UCSD-AML1 (cell line): ENCODE measurements at regions not wholly inside any gene's neighbourhood (a gene's known extent, or its start where the extent isn't known, plus 50 kb on each side); places are given as distances from the start of the nearest gene placed in this dataset.

ENCODE experiments used
- DNase-seq: peaks from one replicate; lab custom pipeline; 2025; ENCODE audit not compliant: unreplicated experiment; lab: John Stamatoyannopoulos, UW

DNA sequence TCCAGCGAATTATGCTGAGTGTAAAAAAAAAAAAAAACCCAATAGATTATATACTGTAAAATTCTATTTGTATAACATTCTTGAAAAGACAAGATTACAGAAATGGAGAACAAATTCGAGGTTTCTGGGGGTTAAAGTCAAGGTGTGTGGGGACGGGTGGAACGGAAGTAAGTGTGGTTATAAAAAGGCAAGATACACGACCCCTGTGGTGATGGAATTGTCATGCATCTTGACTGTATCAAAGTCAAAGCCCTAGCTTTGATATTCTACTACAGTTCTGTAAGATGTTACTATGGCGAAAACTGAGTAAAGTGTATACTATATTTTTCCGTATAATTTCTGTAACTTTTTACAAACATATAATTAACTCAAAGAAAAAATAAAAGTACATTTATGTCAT is 718.2 kb upstream of the PCDH15 start:
- no peak for DNase-seq

DNA sequence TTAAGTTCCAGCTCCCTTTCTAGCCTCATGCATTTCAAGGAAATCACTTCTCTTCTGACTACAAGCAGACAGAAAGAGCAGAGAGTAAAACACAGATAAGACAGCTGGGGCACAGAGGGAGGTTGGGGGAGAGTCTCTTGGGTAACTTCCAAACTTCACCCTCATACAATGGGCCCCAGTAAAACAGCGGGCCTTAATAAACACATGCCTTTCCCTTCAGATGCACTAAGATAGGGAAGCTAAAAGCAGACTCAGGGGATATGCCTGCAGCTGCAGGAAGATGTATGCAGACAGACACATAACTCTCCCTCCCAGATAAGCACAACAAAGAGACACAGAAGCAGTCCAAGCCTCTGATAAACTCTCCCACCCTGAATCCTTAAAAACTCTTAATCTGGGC is 717.4 kb upstream of the PCDH15 start:
- DNase-seq: peak; percentile 0

DNA sequence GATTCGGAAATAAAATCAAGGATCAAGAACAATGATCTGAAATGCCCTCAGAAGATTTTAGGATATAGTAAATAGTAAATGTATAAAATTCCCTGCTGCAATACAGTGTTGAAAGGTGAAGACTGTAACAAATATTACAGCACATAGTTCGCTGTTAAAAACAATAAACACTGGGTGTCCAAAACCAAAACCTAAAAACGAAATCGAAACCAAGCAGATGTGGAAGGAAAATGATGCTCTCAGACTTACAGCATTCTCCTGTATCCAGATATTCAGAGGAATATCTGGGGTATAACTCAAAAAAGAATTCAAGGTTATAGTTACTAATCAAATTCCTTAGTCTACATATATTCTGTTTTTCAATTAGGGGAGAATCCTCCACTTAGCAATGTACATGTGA is 708.1 kb upstream of the PCDH15 start:
- no peak for DNase-seq

DNA sequence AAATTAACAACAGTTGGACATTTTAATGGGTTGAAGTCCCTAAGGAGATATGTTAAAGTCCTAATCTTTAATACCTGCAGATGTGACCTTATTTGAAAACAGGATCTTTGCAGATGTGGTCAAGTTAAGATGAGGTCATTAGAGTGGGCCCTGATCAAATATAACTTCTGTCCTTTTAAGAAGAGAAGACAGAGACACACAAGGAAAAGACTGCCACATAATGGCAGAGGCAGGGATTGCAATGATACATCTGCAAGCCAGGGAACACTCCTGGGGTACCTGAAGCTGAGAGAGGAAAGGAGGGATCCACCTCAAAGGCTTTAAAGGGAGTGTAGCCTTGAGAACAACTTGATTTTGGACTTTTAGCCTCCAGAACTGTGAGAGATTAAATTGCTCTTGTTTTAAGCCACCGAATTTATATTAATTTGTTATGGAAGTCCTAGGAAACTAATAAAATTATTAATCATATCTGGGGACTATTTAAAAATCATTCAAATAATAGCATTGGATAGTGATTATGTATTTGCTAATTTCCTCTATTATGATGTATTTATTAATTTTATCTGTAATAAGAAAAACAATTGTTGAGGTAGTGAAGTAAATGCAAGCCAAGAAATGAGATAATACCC is 700.0 kb upstream of the PCDH15 start:
- no peak for DNase-seq

DNA sequence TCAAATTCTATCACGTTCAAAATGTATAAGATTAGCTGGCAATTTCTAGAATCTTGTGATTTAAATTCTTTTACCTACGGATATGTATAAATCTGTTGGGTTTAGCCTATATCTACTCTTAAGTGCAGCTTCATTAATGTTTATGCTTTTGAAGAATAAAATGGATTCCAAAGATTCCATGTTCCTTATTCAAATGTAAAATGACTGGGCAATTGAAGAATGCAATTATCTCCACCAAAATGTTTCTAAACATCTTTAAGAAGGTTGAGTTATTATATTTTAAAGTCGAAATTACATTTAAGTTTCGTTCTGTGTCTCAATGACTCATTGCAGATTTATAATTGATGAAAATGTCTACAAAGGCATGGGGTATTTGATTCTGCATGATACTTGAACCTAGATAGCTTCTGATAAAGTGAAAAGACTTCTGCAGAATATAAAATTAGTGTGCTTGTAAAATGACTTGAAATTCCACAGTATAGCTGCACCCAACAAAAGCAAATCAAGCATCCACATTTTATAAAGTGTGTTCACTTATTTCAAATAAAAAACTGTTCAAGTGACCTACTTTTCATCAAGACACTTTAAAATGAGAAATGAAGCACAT is 697.0 kb upstream of the PCDH15 start:
- no peak for DNase-seq

DNA sequence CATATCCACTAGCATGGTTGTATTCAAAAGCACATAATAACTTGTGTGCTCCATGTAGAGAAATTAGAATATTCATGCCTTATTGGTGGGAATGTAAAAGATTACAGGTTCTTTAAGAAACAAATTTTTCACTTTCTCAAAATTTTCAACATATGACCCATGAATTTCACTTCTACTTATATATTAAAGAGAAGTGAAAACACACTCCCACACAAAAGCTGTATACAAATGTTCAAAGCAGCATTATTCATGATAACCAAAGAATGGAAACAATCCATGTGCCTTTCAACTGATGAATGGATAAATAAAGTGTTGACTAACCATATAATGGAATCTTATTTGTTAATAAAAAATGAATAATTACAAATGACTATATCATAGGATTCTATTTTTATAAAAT is 694.5 kb upstream of the PCDH15 start:
- no peak for DNase-seq

DNA sequence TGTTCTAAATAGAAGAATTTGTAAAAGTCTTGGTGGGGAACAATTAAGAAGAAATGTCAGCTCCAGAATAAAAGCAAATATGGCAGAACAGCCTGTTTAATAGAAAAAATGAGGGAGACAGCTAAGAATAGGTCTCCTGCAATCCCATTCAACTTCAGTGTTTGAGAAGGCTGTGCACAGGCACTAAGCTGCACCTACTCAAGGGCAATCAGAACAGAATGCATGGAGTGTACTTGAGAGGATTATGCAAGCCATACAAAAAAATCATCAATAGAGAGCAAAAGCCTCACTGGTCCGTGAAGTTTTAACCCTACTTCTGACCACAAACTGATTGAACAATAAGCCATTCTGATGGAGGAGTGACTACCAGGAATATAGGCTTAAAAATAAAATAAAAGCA is 690.7 kb upstream of the PCDH15 start:
- no peak for DNase-seq

DNA sequence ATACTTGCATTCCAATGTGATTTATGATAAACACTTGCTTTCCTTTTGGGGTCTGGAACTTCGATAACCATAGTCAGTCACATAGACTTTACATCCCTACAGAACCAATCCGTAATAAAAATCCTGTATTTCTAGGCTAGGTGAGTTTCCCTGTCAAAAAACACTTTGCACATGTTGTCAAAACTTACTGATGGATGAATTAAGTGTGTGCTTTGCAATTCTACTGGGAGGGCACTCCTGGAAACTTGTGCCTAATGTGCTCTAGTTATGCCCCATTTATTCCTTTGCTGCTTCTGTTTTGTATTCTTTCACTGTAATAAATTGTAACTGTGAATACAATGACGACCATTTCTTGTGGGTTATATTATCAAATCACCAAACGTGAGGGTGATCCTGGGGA is 684.8 kb upstream of the PCDH15 start:
- no peak for DNase-seq

DNA sequence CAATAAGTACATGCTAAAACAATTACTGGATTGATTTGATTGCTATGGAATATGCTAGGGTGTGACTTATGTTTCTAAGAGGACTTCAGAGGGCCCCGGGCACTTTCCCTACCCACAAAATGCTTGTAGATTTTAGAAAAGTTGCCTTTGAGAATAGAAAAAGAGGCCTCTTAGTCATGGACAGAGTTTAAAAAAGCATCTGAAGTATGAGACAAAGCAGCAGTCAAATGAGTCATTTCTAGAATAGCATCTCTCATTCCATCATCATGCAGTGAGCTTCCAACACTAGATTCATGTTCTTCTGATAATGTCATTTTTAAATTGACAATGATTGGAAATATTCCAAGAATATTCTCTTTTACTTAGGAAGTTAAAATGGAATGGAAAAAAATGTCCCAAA is 675.1 kb upstream of the PCDH15 start:
- DNase-seq: no peak

DNA sequence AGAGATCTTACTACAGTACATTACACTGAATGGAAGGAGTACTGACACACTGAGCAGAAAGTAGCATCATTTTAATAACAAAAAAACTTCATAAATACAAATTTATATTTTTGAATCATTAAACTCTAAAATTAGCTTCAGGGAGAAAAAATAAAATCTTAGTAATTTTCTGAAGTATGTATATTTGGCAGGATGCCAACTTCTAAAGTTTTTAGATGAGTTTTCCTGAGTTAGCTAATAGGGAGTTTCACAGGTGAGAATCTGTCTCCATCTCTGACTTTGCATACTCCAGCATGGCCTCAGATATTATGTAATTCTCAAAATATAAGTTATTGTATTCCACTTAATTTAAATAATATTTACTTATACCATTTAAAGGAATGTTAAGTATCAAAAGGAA is 673.2 kb upstream of the PCDH15 start:
- DNase-seq: no peak

DNA sequence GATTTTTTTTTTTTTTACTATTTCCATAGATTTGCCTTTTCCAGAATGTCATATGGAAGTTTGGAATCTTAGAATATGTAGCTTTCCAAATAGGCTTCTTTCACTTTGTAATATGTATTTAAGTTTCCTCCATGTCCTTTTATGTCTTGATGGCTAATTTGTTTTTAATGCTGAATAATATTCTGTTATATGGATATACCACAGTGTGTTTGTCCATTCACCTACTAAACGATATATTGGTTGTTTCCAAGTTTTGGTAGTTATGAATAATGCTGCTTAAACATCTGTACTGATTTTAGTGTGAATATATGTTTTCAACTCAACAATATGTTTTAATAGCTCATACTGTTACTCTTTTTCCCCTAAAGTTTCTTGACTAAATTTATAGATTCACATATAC is 669.8 kb upstream of the PCDH15 start:
- no peak for DNase-seq

DNA sequence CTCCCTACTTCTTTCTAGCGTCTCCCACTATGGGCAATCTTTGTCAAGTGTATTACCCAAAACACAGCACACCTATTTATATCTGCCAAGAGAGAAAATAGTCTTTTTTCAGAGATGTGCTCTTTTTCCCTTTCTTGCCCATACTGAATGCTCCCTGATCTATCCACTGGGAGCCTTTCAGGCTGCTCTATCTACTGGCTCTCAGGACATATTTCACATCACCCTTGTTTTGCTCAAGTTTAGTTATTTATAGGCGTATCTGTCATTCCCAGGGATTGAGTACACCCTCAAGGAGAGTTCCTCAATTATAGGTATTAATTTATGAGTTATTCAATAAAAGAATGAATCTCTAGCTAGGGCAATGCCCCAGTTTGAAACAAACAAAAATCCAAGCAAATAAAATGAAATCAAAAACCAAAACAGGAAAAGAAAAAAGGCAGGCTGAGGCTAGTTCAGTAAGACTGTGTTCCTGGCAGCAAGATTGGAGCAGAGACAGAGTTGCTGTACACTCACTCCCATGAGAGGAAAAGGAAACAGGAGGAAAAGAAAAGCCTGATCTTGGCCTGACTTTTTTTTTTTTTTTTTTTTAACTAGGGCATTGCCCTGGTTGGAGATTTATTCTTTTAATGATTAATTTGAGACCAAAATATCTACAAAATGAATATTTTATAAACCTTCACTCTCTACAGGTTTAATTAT is 665.9 kb upstream of the PCDH15 start:
- DNase-seq: no peak

DNA sequence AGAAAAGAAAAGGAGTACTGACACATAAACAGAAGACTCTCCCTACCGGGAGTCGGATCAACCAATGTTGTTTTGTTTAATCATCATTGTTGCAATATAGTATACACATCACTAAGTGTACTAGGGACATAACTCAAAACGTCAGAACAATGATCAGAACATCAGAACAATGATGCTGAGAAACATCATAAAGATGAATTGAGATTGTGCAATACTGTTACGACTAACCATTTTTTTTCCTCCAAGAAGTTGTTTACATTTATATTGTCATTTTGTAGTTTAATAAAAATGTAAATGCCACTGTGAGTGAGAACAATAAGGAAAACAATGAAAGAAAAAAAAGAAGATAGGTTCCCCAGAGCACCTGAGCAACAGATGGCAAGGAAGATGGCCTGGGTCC is 663.1 kb upstream of the PCDH15 start:
- DNase-seq: no peak

DNA sequence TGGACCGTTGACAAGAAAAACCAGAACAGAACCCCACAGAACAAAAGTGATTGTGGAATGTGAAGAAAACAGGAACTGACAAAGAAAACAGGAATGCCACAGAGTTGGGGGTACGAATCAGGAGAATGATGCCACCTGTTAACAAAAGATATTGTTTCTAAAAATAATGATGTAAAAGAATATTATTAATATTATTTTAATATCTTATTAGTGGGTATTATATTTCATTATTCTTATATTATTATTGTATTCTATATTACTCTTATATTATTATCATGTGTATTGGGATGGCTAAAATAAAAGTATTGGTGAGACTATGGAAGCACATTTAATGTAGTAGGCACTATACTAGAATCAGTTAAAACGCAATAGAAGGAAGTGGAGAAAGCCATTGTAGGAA is 659.0 kb upstream of the PCDH15 start:
- no peak for DNase-seq

DNA sequence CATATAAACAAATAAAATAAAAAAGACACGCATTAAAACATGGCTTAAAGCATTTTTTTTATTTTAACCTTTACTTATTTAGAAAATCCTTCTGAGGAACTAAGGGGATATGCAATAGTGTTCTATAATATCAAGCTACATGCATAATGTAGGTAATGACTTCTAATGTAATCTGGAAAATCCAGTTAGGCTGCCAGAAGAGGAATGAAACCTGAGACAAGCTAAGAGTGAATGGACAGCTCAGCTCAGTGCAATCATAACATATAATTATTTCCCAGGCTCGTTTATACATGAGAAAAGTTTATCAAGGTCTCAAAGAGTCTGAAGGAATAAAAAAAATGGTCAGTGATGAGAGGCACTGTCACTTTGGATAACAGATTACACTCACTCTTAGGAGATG is 649.0 kb upstream of the PCDH15 start:
- no peak for DNase-seq

DNA sequence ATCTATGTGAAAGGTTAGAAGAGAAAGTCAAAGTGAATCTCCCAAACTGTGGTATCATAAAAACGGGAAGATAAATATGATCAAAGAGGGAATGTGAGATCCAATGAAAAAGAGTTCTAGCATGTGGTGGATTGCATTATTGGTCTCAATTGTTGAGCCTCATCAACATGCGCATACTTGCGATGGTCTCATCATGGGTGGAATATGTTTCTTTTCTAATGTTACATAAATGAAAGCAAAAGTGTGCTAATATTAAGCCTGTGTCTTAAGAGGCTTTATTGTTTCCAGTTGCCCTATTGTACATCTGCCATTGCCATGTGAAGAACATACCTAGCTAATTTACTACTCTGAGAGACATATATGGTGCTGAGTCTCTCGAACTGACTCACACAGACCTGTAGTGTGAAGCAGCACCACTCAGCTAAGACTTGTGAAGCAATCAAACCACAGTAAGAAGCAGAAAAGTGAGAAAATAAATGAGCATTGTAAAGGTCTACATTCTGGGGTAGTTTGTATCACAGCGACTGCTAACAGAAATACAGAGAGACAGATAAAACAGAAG is 645.5 kb upstream of the PCDH15 start:
- no peak for DNase-seq

DNA sequence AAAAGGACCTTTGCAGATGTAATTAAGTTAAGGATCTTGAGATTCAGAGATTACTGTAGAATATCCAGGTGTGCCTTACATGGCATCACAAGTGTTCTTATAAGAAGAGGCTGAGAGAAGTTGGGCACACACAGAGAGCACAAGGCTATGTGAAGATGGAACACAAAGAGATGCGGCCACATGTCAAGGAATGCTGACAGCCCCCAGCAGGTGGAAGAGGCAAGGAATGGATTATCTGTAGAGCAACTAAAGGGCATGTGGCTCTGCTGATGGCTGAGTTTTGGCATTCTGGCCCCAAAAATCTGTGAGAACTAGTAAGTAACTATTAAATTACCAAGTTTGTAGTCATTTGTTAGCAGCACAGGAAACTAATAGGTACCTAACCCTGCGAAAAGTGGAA is 640.7 kb upstream of the PCDH15 start:
- no peak for DNase-seq

DNA sequence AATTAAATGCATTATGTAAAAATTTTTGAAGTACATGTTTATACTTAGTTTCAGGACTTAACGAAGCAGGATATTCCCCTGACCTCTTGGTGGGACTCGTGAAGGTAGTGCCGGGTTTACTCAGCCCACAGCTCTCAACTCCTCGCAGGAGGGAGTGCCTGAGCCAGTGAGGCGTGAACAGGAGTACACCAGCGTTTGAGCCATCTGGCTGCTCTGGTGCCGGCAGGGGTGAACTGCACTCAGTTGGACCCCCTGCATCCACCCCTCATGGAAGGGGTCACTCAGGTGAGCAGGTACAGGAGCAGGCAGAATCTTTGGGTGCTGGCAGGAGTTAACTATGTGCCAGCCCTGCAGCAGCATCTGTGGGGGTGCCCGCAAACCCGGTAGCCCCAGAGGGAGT is 625.1 kb upstream of the PCDH15 start:
- peak; percentile 2 for DNase-seq

DNA sequence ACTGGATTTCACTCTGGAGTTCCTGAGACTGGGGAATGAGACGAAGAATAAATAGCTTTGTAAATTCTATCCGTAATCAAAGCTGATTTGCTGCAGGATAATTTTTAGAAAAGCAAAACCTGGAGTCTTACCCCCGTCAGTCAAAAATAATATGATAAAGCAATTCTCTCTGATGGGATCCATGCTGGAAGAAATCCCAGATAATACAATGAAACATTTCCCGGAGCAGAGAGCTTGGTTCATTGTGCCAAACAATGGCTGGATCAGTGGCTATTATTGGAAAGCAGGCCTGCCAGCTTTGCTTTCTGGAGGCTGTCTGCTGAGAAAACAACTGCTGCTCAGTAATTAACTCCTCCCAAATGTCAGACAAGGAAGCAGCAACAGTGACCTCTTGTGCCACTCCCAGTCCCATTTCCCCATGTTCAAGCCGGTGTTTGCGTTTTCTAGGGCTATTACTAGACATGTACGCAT is 609.4 kb upstream of the PCDH15 start:
- DNase-seq: peak; percentile 1

DNA sequence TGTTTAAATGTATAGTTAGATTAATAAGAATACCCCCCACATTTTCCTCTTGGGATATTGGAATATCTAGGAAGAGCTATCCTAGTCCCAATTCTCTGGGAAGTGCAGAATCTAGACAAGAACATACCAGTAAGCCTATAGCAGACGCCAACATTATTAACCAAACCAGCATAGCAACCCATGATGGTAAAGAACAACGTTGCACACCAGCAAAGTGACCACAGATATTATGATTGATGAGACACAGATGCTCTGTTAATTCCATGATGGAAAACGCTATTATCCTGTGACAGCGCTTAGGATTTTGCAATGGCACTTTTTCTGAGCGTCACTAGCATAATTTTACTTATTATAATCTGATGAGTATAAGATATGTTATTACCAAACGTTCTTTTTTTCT is 603.1 kb upstream of the PCDH15 start:
- no peak for DNase-seq

DNA sequence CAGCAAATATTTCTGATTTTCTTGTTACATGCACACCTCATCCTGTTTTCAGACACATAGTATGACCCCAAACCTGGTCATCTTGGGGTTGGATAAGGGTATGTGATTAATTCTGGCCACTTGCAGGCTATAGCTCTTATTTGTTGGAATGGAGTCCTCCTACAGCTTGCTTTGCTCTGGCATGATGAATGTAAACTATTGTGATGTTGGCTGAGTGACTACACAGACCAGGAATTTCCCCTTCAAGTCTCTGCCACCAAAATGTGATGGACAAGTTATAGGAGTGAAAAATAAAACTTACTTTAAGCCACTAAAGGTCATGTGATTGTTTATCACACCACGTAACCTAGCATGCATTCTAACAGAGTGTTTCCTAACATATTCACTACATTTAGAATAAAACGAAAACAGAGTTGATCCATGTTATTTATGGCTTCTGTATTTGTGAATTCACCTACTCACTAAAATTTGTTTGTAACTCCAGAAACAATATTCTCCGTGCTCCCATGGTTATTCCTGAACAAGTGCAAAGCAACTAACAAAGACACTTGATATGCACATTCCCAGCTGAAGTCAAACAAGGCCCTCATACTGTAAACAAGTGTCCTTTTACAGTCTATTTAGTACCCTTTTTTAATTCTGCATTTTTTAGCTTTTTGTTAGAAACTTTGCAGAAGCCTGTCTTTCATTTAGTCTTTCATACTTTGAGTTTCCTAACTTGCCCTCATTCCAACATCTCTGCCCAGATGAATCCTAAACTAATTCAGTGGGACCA is 599.2 kb upstream of the PCDH15 start:
- DNase-seq: no peak

DNA sequence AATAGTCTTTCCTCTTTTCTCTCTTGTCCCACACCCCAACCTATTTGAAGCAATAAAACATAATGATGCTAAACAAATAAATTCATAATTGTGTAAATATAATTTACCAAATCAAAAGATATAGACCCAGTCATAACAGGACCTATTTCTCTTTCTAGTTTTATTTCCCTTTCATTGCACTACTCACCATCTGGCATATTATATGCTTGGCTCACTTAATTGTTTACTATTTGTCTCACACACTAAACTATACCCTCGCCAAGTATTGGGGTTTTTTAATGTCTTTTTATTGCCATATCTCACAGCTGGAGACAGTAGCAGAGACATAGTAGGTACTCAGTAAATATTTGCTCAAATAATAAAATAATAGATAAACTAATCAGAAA is 597.5 kb upstream of the PCDH15 start:
- DNase-seq: no peak
